BLaER1 treated with 17β-estradiol and CSF1 and Interleukin-3, amounts not matched to agents 10 nM and 100 nM (cell line): ENCODE measurements at regions not wholly inside any gene's neighbourhood (a gene's known extent, or its start where the extent isn't known, plus 50 kb on each side); places are given as distances from the start of the nearest gene placed in this dataset.
"Not testable (repeated sequence)": the region's sequence is repeated elsewhere in the genome, so short reads cannot be mapped to it uniquely, and the experiment has no call there.

Source experiments
- H3K27ac ChIP-seq, 11 experiments: shearing (Covaris generic); formaldehyde crosslinking; 2 replicates each; pipeline ENCODE4 v1.8.1; 2022
- H3K27me3 ChIP-seq, 11 experiments: shearing (Covaris generic); formaldehyde crosslinking; 2 replicates each; pipeline ENCODE4 v1.8.1; 2022
- H3K36me3 ChIP-seq, 11 experiments: shearing (Covaris generic); formaldehyde crosslinking; 2 replicates each; pipeline ENCODE4 v1.8.1; 2022
- H3K4me1 ChIP-seq, 10 experiments: shearing (Covaris generic); formaldehyde crosslinking; 2 replicates each; pipeline ENCODE4 v1.8.1; 2022
- H3K4me2 ChIP-seq, 11 experiments: shearing (Covaris generic); formaldehyde crosslinking; 2 replicates each; pipeline ENCODE4 v1.8.1; 2022
- H3K4me3 ChIP-seq, 10 experiments: shearing (Covaris generic); formaldehyde crosslinking; 2 replicates each; pipeline ENCODE4 v1.8.1; 2022
- H3K9ac ChIP-seq, 11 experiments: shearing (Covaris generic); formaldehyde crosslinking; 2 replicates each; pipeline ENCODE4 v1.8.1; 2022
- H3K9me3 ChIP-seq, 11 experiments: shearing (Covaris generic); formaldehyde crosslinking; replicated peaks in 1 of 11; 2 replicates each; pipeline ENCODE4 v1.8.1; 2022
- H4K20me1 ChIP-seq, 11 experiments: shearing (Covaris generic); formaldehyde crosslinking; 2 replicates each; pipeline ENCODE4 v1.8.1; 2022
- Cebpa-rat ChIP-seq, 11 experiments: shearing (Covaris generic); IDR thresholded peaks; 2 replicates each; pipeline ENCODE4 v1.8.1; 2022

- no peak overlapping the region for H3K4me3 ChIP-seq
- no peak overlapping the region for H3K9ac ChIP-seq
- no peak overlapping the region for H3K27ac ChIP-seq
- H3K9me3 ChIP-seq, result no peaks in the 10 kb centered on the region
- peak overlapping the region in 7 of 11 experiments; percentile 4 to 92 (median 81); a peak in 10 of 22 replicates for H3K4me2 ChIP-seq
- H4K20me1 ChIP-seq, result peaks cover 0 to 6% (median 0%) of the 10 kb centered on the region in 11 experiments; a peak in 1 of 22 replicates
- peaks cover 0 to 45% (median 36%) of the 10 kb centered on the region in 10 experiments; a peak in 18 of 20 replicates for H3K4me1 ChIP-seq
- no peaks in the 10 kb centered on the region for H3K36me3 ChIP-seq
- H3K27me3 ChIP-seq, result no peaks in the 10 kb centered on the region
- TF ChIP-seq Cebpa-rat (IDR thresholded peaks at IDR 0.05), result no peak
These were observed 78.5 kb upstream of the SNTG2 start for GRCh38 chr2:871926-872680.

GRCh38 chr2:871175-871727 lies 79.4 kb upstream of the SNTG2 start:
- H3K4me3 ChIP-seq, result no peak overlapping the region
- no peaks in the 10 kb centered on the region for H3K36me3 ChIP-seq
- no peaks in the 10 kb centered on the region for H3K9me3 ChIP-seq
- H3K4me1 ChIP-seq, result peaks cover 2 to 54% (median 44%) of the 10 kb centered on the region in 10 experiments; a peak in 18 of 20 replicates
- no peak overlapping the region for H3K27ac ChIP-seq
- H4K20me1 ChIP-seq, result peaks cover 0 to 6% (median 0%) of the 10 kb centered on the region in 11 experiments; a peak in 1 of 22 replicates
- no peak for TF ChIP-seq Cebpa-rat (IDR thresholded peaks at IDR 0.05)
- peak overlapping the region in 9 of 11 experiments; percentile 25 to 92 (median 81); a peak in 15 of 22 replicates for H3K4me2 ChIP-seq
- no peak overlapping the region for H3K9ac ChIP-seq
- H3K27me3 ChIP-seq, result no peaks in the 10 kb centered on the region

GRCh38 chr2:870426-870825 lies 80.2 kb upstream of the SNTG2 start:
- Histone ChIP-seq H3K4me2 (peak overlapping the region in 9 of 11 experiments; percentile 25 to 92 (median 81); a peak in 18 of 22 replicates), H3K36me3 (no peaks in the 10 kb centered on the region), H3K27me3 (no peaks in the 10 kb centered on the region), H3K4me1 (peaks cover 5 to 61% (median 50%) of the 10 kb centered on the region in 10 experiments; a peak in 18 of 20 replicates), H3K9ac (peak overlapping the region in 1 of 11 experiments; percentile 11; a peak in 1 of 22 replicates), H4K20me1 (no peaks in the 10 kb centered on the region), H3K9me3 (no peaks in the 10 kb centered on the region), H3K4me3 (no peak overlapping the region; a peak in 1 of 20 replicates), H3K27ac (no peak overlapping the region)
- no peak for TF ChIP-seq Cebpa-rat (IDR thresholded peaks at IDR 0.05)

- Histone ChIP-seq H3K36me3 (no peaks in the 10 kb centered on the region), H3K4me2 (peak overlapping the region; percentile 11 to 92 (median 78); a peak in 18 of 22 replicates), H3K9ac (peak overlapping the region in 2 of 11 experiments; percentile 11 to 15; a peak in 1 of 22 replicates), H4K20me1 (no peaks in the 10 kb centered on the region), H3K9me3 (no peaks in the 10 kb centered on the region), H3K27ac (no peak overlapping the region), H3K4me1 (peaks cover 5 to 61% (median 50%) of the 10 kb centered on the region in 10 experiments; a peak in 18 of 20 replicates), H3K27me3 (no peaks in the 10 kb centered on the region), H3K4me3 (no peak overlapping the region; a peak in 1 of 20 replicates)
- no peak for TF ChIP-seq Cebpa-rat (IDR thresholded peaks at IDR 0.05)
These were observed 80.8 kb upstream of the SNTG2 start for GRCh38 chr2:869894-870293.

- Histone ChIP-seq H4K20me1 (no peaks in the 10 kb centered on the region), H3K4me2 (peak overlapping the region in 9 of 11 experiments; percentile 25 to 92 (median 81); a peak in 18 of 22 replicates), H3K36me3 (no peaks in the 10 kb centered on the region), H3K27me3 (no peaks in the 10 kb centered on the region), H3K4me1 (peaks cover 5 to 61% (median 52%) of the 10 kb centered on the region in 10 experiments; a peak in 18 of 20 replicates), H3K9me3 (no peaks in the 10 kb centered on the region), H3K27ac (no peak overlapping the region), H3K4me3 (no peak overlapping the region), H3K9ac (0 out of 22 replicates have a peak overlapping the region, but pooled peaks of 1 of the 11 experiments have one; percentile 15)
- no peak for TF ChIP-seq Cebpa-rat (IDR thresholded peaks at IDR 0.05)
These were observed 81.2 kb upstream of the SNTG2 start for GRCh38 chr2:869357-869871.

GRCh38 chr2:868857-869256 lies 81.8 kb upstream of the SNTG2 start:
- Histone ChIP-seq H3K4me2 (peak overlapping the region in 1 of 11 experiments; percentile 92; a peak in 1 of 22 replicates), H3K4me1 (peaks cover 5 to 61% (median 50%) of the 10 kb centered on the region in 10 experiments; a peak in 18 of 20 replicates)
- not testable (repeated sequence) for H3K4me3 ChIP-seq, H3K9ac ChIP-seq, H3K27me3 ChIP-seq, H3K36me3 ChIP-seq, H3K27ac ChIP-seq, H4K20me1 ChIP-seq, H3K9me3 ChIP-seq

GRCh38 chr2:867296-867695 lies 83.4 kb upstream of the SNTG2 start:
- Histone ChIP-seq H3K9ac (no peak overlapping the region), H3K4me1 (peaks cover 5 to 60% (median 49%) of the 10 kb centered on the region in 10 experiments; a peak in 18 of 20 replicates), H3K4me3 (no peak overlapping the region), H3K27me3 (peaks cover 0 to 5% (median 0%) of the 10 kb centered on the region in 11 experiments; a peak in 6 of 22 replicates), H4K20me1 (no peaks in the 10 kb centered on the region), H3K36me3 (no peaks in the 10 kb centered on the region), H3K4me2 (peak overlapping the region in 2 of 11 experiments; percentile 30 to 55; a peak in 2 of 22 replicates), H3K27ac (no peak overlapping the region), H3K9me3 (no peaks in the 10 kb centered on the region)
- TF ChIP-seq Cebpa-rat (IDR thresholded peaks at IDR 0.05), result no peak

- H3K4me1 ChIP-seq, result peaks cover 5 to 60% (median 49%) of the 10 kb centered on the region in 10 experiments; a peak in 18 of 20 replicates
- H3K9me3 ChIP-seq, result no peaks in the 10 kb centered on the region
- H3K9ac ChIP-seq, result no peak overlapping the region
- TF ChIP-seq Cebpa-rat (IDR thresholded peaks at IDR 0.05), result no peak
- no peak overlapping the region for H3K27ac ChIP-seq
- H4K20me1 ChIP-seq, result no peaks in the 10 kb centered on the region
- H3K4me3 ChIP-seq, result no peak overlapping the region
- peaks cover 0 to 10% (median 0%) of the 10 kb centered on the region in 11 experiments; a peak in 7 of 22 replicates for H3K27me3 ChIP-seq
- peak overlapping the region in 7 of 11 experiments; percentile 30 to 59 (median 47); a peak in 11 of 22 replicates for H3K4me2 ChIP-seq
- H3K36me3 ChIP-seq, result no peaks in the 10 kb centered on the region
These were observed 83.8 kb upstream of the SNTG2 start for GRCh38 chr2:866887-867286.
